GM19328 (cell line): ENCODE measurements at regions not wholly inside any gene's neighbourhood (a gene's known extent, or its start where the extent isn't known, plus 50 kb on each side); places are given as distances from the start of the nearest gene placed in this dataset.

Experiments
- ATAC-seq: cut with Tn5 transposase; IDR thresholded peaks from one replicate; pipeline ENCODE4 v1.9.1; 2021; ENCODE audit warnings: mild to moderate bottlenecking, moderate library complexity; ENCODE audit not compliant: unreplicated experiment

GRCh38 chr4:123788577-123788976, 392.0 kb downstream of the SPRY1 start:
- no peak for ATAC-seq

- no peak for ATAC-seq
These were observed 394.1 kb downstream of the SPRY1 start for GRCh38 chr4:123790681-123791080.

- no peak for ATAC-seq
These were observed 405.6 kb downstream of the SPRY1 start for GRCh38 chr4:123802082-123802645.

GRCh38 chr4:123802933-123803332, 406.3 kb downstream of the SPRY1 start:
- no peak for ATAC-seq

- ATAC-seq = no peak
These were observed 407.7 kb downstream of the SPRY1 start for GRCh38 chr4:123804196-123804721.

GRCh38 chr4:123806056-123806455, 409.5 kb downstream of the SPRY1 start:
- no peak for ATAC-seq

- no peak for ATAC-seq
These were observed 410.6 kb downstream of the SPRY1 start for GRCh38 chr4:123807187-123807586.

- ATAC-seq = no peak
These were observed 411.3 kb downstream of the SPRY1 start for GRCh38 chr4:123807866-123808265.

GRCh38 chr4:123809864-123810263, 413.3 kb downstream of the SPRY1 start:
- ATAC-seq = no peak

GRCh38 chr4:123812066-123812390, 415.4 kb downstream of the SPRY1 start:
- no peak for ATAC-seq

GRCh38 chr4:123813901-123814300, 417.3 kb downstream of the SPRY1 start:
- ATAC-seq = no peak

GRCh38 chr4:123816462-123816861, 419.9 kb downstream of the SPRY1 start:
- no peak for ATAC-seq

- ATAC-seq = no peak
These were observed 420.6 kb downstream of the SPRY1 start for GRCh38 chr4:123817025-123817688.

- ATAC-seq = no peak
These were observed 422.9 kb downstream of the SPRY1 start for GRCh38 chr4:123819362-123820035.

GRCh38 chr4:123821861-123822260, 425.3 kb downstream of the SPRY1 start:
- no peak for ATAC-seq

GRCh38 chr4:123822353-123822752, 425.8 kb downstream of the SPRY1 start:
- ATAC-seq = no peak

- ATAC-seq = no peak
These were observed 426.6 kb downstream of the SPRY1 start for GRCh38 chr4:123823244-123823643.

- no peak for ATAC-seq
These were observed 427.9 kb downstream of the SPRY1 start for GRCh38 chr4:123824524-123824923.

GRCh38 chr4:123825596-123826291, 429.1 kb downstream of the SPRY1 start:
- ATAC-seq = no peak

- no peak for ATAC-seq
These were observed 430.3 kb downstream of the SPRY1 start for GRCh38 chr4:123826896-123827295.

- ATAC-seq = no peak
These were observed 430.9 kb downstream of the SPRY1 start for GRCh38 chr4:123827511-123827910.

GRCh38 chr4:123830930-123831329, 434.3 kb downstream of the SPRY1 start:
- ATAC-seq = no peak
